ENCODE measurements at regions not wholly inside any gene's neighbourhood (a gene's known extent, or its start where the extent isn't known, plus 50 kb on each side); places are given as distances from the start of the nearest gene placed in this dataset.

- TF ChIP-seq CTCF (conservative IDR thresholded peaks at IDR 0.05; ENCODE audit: low read length) (no peak), EZH2phosphoT487 (IDR thresholded peaks at IDR 0.05; ENCODE audit: borderline replicate concordance) (no peak)
These were observed 329.7 kb downstream of the FSIP2 start for GRCh38 chr2:186068139-186068801.

Measured in Loucy (cell line).